Type B pancreatic cell (in vitro differentiated cells): ENCODE measurements at regions not wholly inside any gene's neighbourhood (a gene's known extent, or its start where the extent isn't known, plus 50 kb on each side); places are given as distances from the start of the nearest gene placed in this dataset.
A peak's percentile ranks its signal among the peaks of the same experiment; 100 is the strongest.

Experiments used
- DNase-seq: peaks from one replicate; pipeline ENCODE4 v3.0.0; 2021; ENCODE audit warnings: mixed read lengths; ENCODE audit not compliant: unreplicated experiment; ENCODE audit errors: extremely low spot score
- H3K27ac Mint-ChIP-seq: 2 replicates; pipeline ENCODE4 v1.8.0; 2021; ENCODE audit warnings: mild to moderate bottlenecking, mixed read lengths
- H3K27me3 Mint-ChIP-seq: 2 replicates; pipeline ENCODE4 v1.8.0; 2021; ENCODE audit warnings: mixed read lengths
- H3K36me3 Mint-ChIP-seq: 2 replicates; pipeline ENCODE4 v1.8.0; 2021; ENCODE audit warnings: mixed read lengths
- H3K4me1 Mint-ChIP-seq: one replicate; pipeline ENCODE4 v1.8.0; 2021; ENCODE audit warnings: mixed read lengths; ENCODE audit not compliant: unreplicated experiment
- H3K4me3 Mint-ChIP-seq: 2 replicates; pipeline ENCODE4 v1.8.0; 2021; ENCODE audit warnings: mild to moderate bottlenecking, mixed read lengths
- H3K9me3 Mint-ChIP-seq: 2 replicates; pipeline ENCODE4 v1.8.0; 2021; ENCODE audit warnings: mixed read lengths
- TF ChIP-seq, protein P1 (sequence below): fragments of 200-600 bp; sonication (generic); conservative IDR thresholded peaks from 2 replicates; pipeline ENCODE4 v1.5.0; 2021; ENCODE audit warnings: antibody characterized with exemption, mild to moderate bottlenecking

GRCh38 chr4:107213410-107213809 lies 177.3 kb upstream of the DKK2 start:
- Mint-ChIP-seq H3K4me3 (no peak overlapping the region), H3K36me3 (no peaks in the 10 kb centered on the region), H3K9me3 (no peaks in the 10 kb centered on the region), H3K27ac (no peak overlapping the region), H3K4me1 (peaks cover 25% of the 10 kb centered on the region), H3K27me3 (no peaks in the 10 kb centered on the region)
- TF ChIP-seq, protein P1, sequence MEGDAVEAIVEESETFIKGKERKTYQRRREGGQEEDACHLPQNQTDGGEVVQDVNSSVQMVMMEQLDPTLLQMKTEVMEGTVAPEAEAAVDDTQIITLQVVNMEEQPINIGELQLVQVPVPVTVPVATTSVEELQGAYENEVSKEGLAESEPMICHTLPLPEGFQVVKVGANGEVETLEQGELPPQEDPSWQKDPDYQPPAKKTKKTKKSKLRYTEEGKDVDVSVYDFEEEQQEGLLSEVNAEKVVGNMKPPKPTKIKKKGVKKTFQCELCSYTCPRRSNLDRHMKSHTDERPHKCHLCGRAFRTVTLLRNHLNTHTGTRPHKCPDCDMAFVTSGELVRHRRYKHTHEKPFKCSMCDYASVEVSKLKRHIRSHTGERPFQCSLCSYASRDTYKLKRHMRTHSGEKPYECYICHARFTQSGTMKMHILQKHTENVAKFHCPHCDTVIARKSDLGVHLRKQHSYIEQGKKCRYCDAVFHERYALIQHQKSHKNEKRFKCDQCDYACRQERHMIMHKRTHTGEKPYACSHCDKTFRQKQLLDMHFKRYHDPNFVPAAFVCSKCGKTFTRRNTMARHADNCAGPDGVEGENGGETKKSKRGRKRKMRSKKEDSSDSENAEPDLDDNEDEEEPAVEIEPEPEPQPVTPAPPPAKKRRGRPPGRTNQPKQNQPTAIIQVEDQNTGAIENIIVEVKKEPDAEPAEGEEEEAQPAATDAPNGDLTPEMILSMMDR: no peak
- DNase-seq: no peak

GRCh38 chr4:107212565-107212964 lies 176.5 kb upstream of the DKK2 start:
- H3K9me3 Mint-ChIP-seq: no peaks in the 10 kb centered on the region
- DNase-seq: no peak
- TF ChIP-seq, protein P1: no peak
- H3K4me1 Mint-ChIP-seq: peaks cover 25% of the 10 kb centered on the region
- H3K27me3 Mint-ChIP-seq: no peaks in the 10 kb centered on the region
- H3K36me3 Mint-ChIP-seq: no peaks in the 10 kb centered on the region
- H3K27ac Mint-ChIP-seq: no peak overlapping the region
- H3K4me3 Mint-ChIP-seq: peak overlapping the region; percentile 19

GRCh38 chr4:107210450-107211239 lies 174.5 kb upstream of the DKK2 start:
- TF ChIP-seq, protein P1: no peak
- Mint-ChIP-seq H3K27ac (no peak overlapping the region), H3K4me1 (peaks cover 25% of the 10 kb centered on the region), H3K4me3 (peak overlapping the region; percentile 76), H3K36me3 (no peaks in the 10 kb centered on the region), H3K27me3 (no peaks in the 10 kb centered on the region), H3K9me3 (peaks cover 4% of the 10 kb centered on the region)
- DNase-seq: no peak

DNA sequence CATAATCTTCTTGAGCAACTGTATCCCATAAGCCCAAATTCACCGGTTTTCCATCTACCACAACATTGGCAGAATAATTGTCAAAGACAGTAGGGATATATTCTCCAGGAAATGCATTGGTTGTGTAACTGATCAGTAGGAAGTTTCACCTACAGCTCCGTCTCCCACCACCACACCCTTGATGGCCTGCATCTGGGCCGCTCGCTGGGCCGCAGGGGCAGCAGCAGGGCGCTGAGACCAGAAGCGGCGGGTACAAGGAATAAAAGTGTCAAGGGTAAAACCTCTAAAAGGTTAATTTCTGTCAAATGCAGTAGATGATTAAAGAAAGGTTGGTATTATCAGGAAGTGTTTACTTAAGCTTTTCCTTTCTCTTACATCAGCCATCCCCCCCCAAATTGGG lies 167.6 kb upstream of the DKK2 start:
- Mint-ChIP-seq H3K27me3 (peaks cover 3% of the 10 kb centered on the region), H3K27ac (no peak overlapping the region), H3K9me3 (peaks cover 9% of the 10 kb centered on the region), H3K36me3 (peaks cover 4% of the 10 kb centered on the region), H3K4me3 (no peak overlapping the region), H3K4me1 (no peaks in the 10 kb centered on the region)
- DNase-seq: no peak
- TF ChIP-seq, protein P1: no peak

- Mint-ChIP-seq H3K36me3 (peaks cover 4% of the 10 kb centered on the region), H3K4me1 (no peaks in the 10 kb centered on the region), H3K9me3 (peaks cover 9% of the 10 kb centered on the region), H3K27me3 (peaks cover 3% of the 10 kb centered on the region), H3K4me3 (no peak overlapping the region), H3K27ac (no peak overlapping the region)
- DNase-seq: no peak
- TF ChIP-seq, protein P1: no peak
Observed at GRCh38 chr4:107202744-107203143, 166.6 kb upstream of the DKK2 start.
